Bronchial epithelial cell (primary cell): ENCODE measurements at regions not wholly inside any gene's neighbourhood (a gene's known extent, or its start where the extent isn't known, plus 50 kb on each side); places are given as distances from the start of the nearest gene placed in this dataset.

Source experiments
- DNase-seq: peaks from one replicate; pipeline ENCODE4 v3.0.0-alpha.2; 2010; ENCODE audit warnings: low read depth
- FAIRE-seq: peaks from 2 replicates; lab custom pipeline; 2011; peaks lifted over from hg19 to GRCh38; lab: Jason Lieb, UNC
- H3K27me3 ChIP-seq: 2 replicates; pipeline ENCODE4 v1.5.1; 2011; ENCODE audit warnings: low read length; ENCODE audit not compliant: control insufficient read depth, insufficient read depth
- H3K36me3 ChIP-seq: 2 replicates; pipeline ENCODE4 v1.5.1; 2011; ENCODE audit warnings: low read length; ENCODE audit not compliant: control insufficient read depth, insufficient read depth
- H3K4me3 ChIP-seq: 2 replicates; pipeline ENCODE4 v1.5.1; 2011; ENCODE audit warnings: mild to moderate bottlenecking, low read depth, low read length, control low read depth
- TF ChIP-seq, protein P1 (sequence below): IDR thresholded peaks from 2 replicates; pipeline ENCODE4 v1.5.1; 2011; ENCODE audit warnings: mild to moderate bottlenecking, moderate library complexity, low read length, control low read depth, inconsistent platforms; ENCODE audit not compliant: insufficient read depth, severe bottlenecking

DNA sequence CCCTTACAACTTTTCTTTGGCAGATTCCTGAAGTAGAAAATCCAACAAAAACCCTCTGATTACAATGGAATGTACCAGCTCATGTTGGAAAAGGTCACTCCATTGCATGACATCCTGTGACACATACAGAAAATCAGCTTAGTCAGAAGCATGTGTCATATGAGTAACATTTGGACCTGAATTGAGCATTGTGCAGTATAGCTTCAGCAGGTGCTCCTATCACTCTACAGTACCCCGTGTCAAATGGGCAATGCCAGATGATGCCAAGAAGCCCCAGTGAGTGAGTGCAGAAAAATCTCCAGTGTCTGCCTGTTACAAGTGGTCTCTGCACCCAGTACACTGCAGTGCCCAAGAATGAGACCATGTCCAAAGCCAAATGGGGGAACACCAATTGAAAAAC, 129.7 kb upstream of the RUNX1 start:
- peak; percentile 92 for DNase-seq
- no peak overlapping the region for H3K4me3 ChIP-seq
- H3K27me3 ChIP-seq: no peaks in the 10 kb centered on the region
- FAIRE-seq: no peak
- no peaks in the 10 kb centered on the region for H3K36me3 ChIP-seq
- TF ChIP-seq, protein P1, sequence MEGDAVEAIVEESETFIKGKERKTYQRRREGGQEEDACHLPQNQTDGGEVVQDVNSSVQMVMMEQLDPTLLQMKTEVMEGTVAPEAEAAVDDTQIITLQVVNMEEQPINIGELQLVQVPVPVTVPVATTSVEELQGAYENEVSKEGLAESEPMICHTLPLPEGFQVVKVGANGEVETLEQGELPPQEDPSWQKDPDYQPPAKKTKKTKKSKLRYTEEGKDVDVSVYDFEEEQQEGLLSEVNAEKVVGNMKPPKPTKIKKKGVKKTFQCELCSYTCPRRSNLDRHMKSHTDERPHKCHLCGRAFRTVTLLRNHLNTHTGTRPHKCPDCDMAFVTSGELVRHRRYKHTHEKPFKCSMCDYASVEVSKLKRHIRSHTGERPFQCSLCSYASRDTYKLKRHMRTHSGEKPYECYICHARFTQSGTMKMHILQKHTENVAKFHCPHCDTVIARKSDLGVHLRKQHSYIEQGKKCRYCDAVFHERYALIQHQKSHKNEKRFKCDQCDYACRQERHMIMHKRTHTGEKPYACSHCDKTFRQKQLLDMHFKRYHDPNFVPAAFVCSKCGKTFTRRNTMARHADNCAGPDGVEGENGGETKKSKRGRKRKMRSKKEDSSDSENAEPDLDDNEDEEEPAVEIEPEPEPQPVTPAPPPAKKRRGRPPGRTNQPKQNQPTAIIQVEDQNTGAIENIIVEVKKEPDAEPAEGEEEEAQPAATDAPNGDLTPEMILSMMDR: no peak

DNA sequence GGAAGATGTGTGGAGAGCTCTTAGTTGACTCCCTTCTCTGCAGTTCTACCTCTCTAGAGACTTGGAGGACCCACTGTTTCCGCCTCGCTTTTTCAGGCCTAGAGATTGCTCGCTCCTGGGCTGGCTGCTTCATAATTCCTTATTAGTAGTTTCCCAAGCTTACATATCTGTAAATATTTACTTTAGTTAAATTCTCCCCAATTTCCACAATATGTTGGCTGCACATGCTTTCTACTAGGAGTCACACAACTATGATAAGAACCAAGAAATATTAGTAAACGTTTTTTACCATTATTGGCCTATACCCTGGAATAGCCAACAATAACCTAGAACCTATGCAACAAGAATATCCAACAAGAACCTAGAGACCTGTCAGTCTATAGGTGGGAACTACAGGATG, 129.0 kb upstream of the RUNX1 start:
- TF ChIP-seq, protein P1: no peak
- DNase-seq: no peak
- no peaks in the 10 kb centered on the region for H3K36me3 ChIP-seq
- H3K27me3 ChIP-seq: no peaks in the 10 kb centered on the region
- no peak for FAIRE-seq
- H3K4me3 ChIP-seq: no peak overlapping the region

- DNase-seq (no peak), FAIRE-seq (no peak)
- H3K36me3 ChIP-seq: no peaks in the 10 kb centered on the region
- no peaks in the 10 kb centered on the region for H3K27me3 ChIP-seq
- TF ChIP-seq, protein P1: no peak
- no peak overlapping the region for H3K4me3 ChIP-seq
These were observed 123.1 kb upstream of the RUNX1 start for GRCh38 chr21:35172231-35172630.

DNA sequence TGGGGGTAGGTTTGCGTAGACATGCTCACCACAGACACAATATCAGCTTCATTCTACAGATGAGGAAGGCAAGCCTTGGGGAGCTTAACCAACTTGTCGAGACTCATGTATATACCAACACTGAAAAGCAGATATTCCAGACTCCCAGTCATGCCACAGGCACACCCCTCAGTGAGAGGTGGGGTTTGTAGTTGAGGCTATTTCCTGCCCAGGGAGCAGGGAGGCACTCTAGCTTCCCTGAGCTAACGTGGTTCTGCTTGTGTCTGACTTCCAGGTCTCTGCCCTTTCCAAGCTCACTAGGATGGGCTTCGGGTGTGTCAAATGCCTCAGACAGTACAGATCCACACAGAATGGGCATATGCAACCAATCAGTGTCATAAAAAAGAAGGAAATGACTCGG, 122.3 kb upstream of the RUNX1 start:
- Histone ChIP-seq H3K27me3 (no peaks in the 10 kb centered on the region), H3K4me3 (no peak overlapping the region), H3K36me3 (no peaks in the 10 kb centered on the region)
- TF ChIP-seq, protein P1: no peak
- FAIRE-seq (no peak), DNase-seq (no peak)

DNA sequence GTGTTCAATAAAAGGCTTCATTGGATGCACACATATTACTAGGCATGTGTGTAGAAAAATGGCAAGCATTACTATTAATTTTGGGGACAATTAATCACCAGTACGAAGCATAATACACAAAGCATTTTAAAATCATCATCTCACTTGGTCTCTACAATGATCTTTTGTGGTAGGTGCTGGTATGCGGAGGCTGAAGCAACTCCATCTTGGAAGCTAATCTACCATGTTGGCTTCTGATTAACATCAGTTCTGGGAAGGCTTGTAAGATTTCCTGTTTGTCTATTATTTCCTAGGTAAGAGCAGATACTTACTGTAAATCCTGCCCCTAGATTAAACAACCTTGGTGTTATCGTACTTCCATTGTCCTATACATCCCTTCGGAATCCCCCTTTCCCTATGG, 121.7 kb upstream of the RUNX1 start:
- TF ChIP-seq, protein P1: no peak
- FAIRE-seq: no peak

GRCh38 chr21:35170244-35170643, 121.1 kb upstream of the RUNX1 start:
- Histone ChIP-seq H3K36me3 (no peaks in the 10 kb centered on the region), H3K27me3 (no peaks in the 10 kb centered on the region), H3K4me3 (no peak overlapping the region)
- DNase-seq: no peak
- TF ChIP-seq, protein P1: no peak
- no peak for FAIRE-seq

More for the DNA sequence above, 121.7 kb upstream of the RUNX1 start:
- Histone ChIP-seq H3K4me3 (no peak overlapping the region), H3K36me3 (no peaks in the 10 kb centered on the region), H3K27me3 (no peaks in the 10 kb centered on the region)
- no peak for DNase-seq
